SK-N-SH (cell line): ENCODE measurements at regions not wholly inside any gene's neighbourhood (a gene's known extent, or its start where the extent isn't known, plus 50 kb on each side); places are given as distances from the start of the nearest gene placed in this dataset.
A peak's percentile ranks its signal among the peaks of the same experiment; 100 is the strongest.

ENCODE experiments used
- CTCF ChIA-PET: fragments of 300-600, 350-600 bp; formaldehyde crosslinking; extraction: SDS; loops from one replicate; lab custom pipeline; 2021; lab: Yijun Ruan, JAX
- POLR2A ChIA-PET: fragments of 350-600 bp; sonication (Branson Sonifier 250); formaldehyde crosslinking; extraction: SDS; loops from one replicate; lab custom pipeline; 2020; ENCODE audit warnings: antibody characterized with exemption, inconsistent platforms; lab: Yijun Ruan, JAX
- DNase-seq: peaks from one replicate; pipeline ENCODE4 v3.0.0; 2012
- H2AFZ ChIP-seq: fragments of 200-600 bp; sonication (generic); 2 replicates; pipeline ENCODE4 v1.8.1; 2016; ENCODE audit warnings: antibody characterized with exemption, mild to moderate bottlenecking, low read depth
- H3F3A ChIP-seq: fragments of 200-600 bp; sonication (generic); replicated peaks from 2 replicates; pipeline ENCODE3; 2016; ENCODE audit warnings: antibody characterized with exemption, mild to moderate bottlenecking; ENCODE audit not compliant: insufficient read depth
- H3K27ac ChIP-seq, 2 experiments: fragments of 200-500 bp in 1 of 2; fragments of 200-600 bp in 1 of 2; sonication (Bioruptor generic) in 1 of 2; sonication (generic), shearing (Covaris generic) in 1 of 2; 2 replicates each; pipeline versions ENCODE4 v1.5.1 to v1.6.1; 2014 to 2016; ENCODE audit warnings: low read depth in 2 of 2, inconsistent platforms in 1 of 2, low read length in 1 of 2, mild to moderate bottlenecking in 1 of 2, mixed read lengths in 1 of 2
- H3K27me3 ChIP-seq: fragments of 200-600 bp; sonication (generic), shearing (Covaris generic); 2 replicates; pipeline ENCODE4 v1.6.1; 2016; ENCODE audit warnings: mixed run types; ENCODE audit not compliant: insufficient read depth
- H3K36me3 ChIP-seq, 2 experiments: fragments of 200-500 bp in 1 of 2; fragments of 200-600 bp in 1 of 2; sonication (Bioruptor generic) in 1 of 2; sonication (generic) in 1 of 2; replicated peaks in 1 of 2; 2 replicates each; pipeline versions ENCODE3 to v1.5.1; 2014 to 2016; ENCODE audit warnings: low read length in 1 of 2, mild to moderate bottlenecking in 1 of 2; ENCODE audit not compliant: insufficient read depth in 2 of 2, control insufficient read depth in 1 of 2
- H3K4me1 ChIP-seq, 2 experiments: fragments of 200-500 bp in 1 of 2; fragments of 200-600 bp in 1 of 2; sonication (Bioruptor generic) in 1 of 2; sonication (generic), shearing (Covaris generic) in 1 of 2; 2 replicates each; pipeline versions ENCODE4 v1.5.1 to v1.6.1; 2014 to 2016; ENCODE audit warnings: low read depth in 1 of 2, low read length in 1 of 2, mixed run types in 1 of 2; ENCODE audit not compliant: insufficient read depth in 2 of 2, control insufficient read depth in 1 of 2
- H3K4me2 ChIP-seq: fragments of 200-600 bp; sonication (generic), shearing (Covaris generic); 2 replicates; pipeline ENCODE4 v1.6.1; 2017; ENCODE audit warnings: mixed run types
- H3K4me3 ChIP-seq, 2 experiments: fragments of 200-500 bp in 1 of 2; fragments of 200-600 bp in 1 of 2; sonication (Bioruptor generic) in 1 of 2; sonication (generic), shearing (Covaris generic) in 1 of 2; 2 replicates each; pipeline versions ENCODE4 v1.5.1 to v1.8.1; 2014 to 2016; ENCODE audit warnings: low read depth in 2 of 2, inconsistent platforms in 1 of 2, low read length in 1 of 2, mild to moderate bottlenecking in 1 of 2, mixed read lengths in 1 of 2, moderate library complexity in 1 of 2
- H3K79me2 ChIP-seq: fragments of 200-600 bp; sonication (generic); 2 replicates; pipeline ENCODE4 v1.8.1; 2017; ENCODE audit warnings: mild to moderate bottlenecking; ENCODE audit not compliant: insufficient read depth
- H3K9ac ChIP-seq: fragments of 200-600 bp; sonication (generic); 2 replicates; pipeline ENCODE4 v1.6.1; 2017; ENCODE audit warnings: mixed run types
- H3K9me2 ChIP-seq: fragments of 200-600 bp; sonication (generic); 2 replicates; pipeline ENCODE4 v1.6.1; 2017; ENCODE audit warnings: mixed run types
- H3K9me3 ChIP-seq: fragments of 200-600 bp; sonication (generic); 2 replicates; pipeline ENCODE4 v1.6.1; 2017; ENCODE audit warnings: mixed run types, mild to moderate bottlenecking, moderate library complexity
- H4K20me1 ChIP-seq: fragments of 200-600 bp; sonication (generic); 2 replicates; pipeline ENCODE4 v1.6.1; 2017; ENCODE audit warnings: mild to moderate bottlenecking, mixed run types; ENCODE audit not compliant: insufficient read depth
- CHD2 ChIP-seq: fragments of 150-350 bp; IDR thresholded peaks from 2 replicates; pipeline ENCODE4 v1.6.1; 2018; ENCODE audit warnings: low read length; ENCODE audit not compliant: partially characterized antibody
- CTCF ChIP-seq: fragments of 200-600 bp; sonication (generic); IDR thresholded peaks from 2 replicates; pipeline ENCODE4 v1.6.1; 2017; ENCODE audit warnings: antibody characterized with exemption, mild to moderate bottlenecking, moderate library complexity
- FOSL2 ChIP-seq: IDR thresholded peaks from 2 replicates; pipeline ENCODE4 v1.4.0; 2012; ENCODE audit warnings: low read depth, mild to moderate bottlenecking, moderate library complexity, borderline replicate concordance
- FOXM1 ChIP-seq: IDR thresholded peaks from 2 replicates; pipeline ENCODE4 v1.4.0; 2012; ENCODE audit warnings: low read depth, mild to moderate bottlenecking
- GATA2 ChIP-seq: sonication (generic); formaldehyde crosslinking; IDR thresholded peaks from 2 replicates; pipeline ENCODE4 v1.5.0; 2020; ENCODE audit warnings: mild to moderate bottlenecking, missing genetic modification reagents
- IRF3 ChIP-seq: fragments of 150-350 bp; IDR thresholded peaks from 2 replicates; pipeline ENCODE4 v1.6.1; 2016; ENCODE audit warnings: mild to moderate bottlenecking, low read depth, low read length
- MXI1 ChIP-seq: IDR thresholded peaks from 2 replicates; pipeline ENCODE4 v1.6.1; 2012; ENCODE audit warnings: mild to moderate bottlenecking, low read depth, low read length, improper control_type of control experiment
- RAD21 ChIP-seq: IDR thresholded peaks from 2 replicates; pipeline ENCODE4 v1.6.1; 2012; ENCODE audit warnings: mild to moderate bottlenecking, low read length
- RCOR1 ChIP-seq: fragments of 150-350 bp; IDR thresholded peaks from 2 replicates; pipeline ENCODE4 v1.6.1; 2017; ENCODE audit warnings: antibody characterized with exemption, low read length
- RXRA ChIP-seq: IDR thresholded peaks from 2 replicates; pipeline ENCODE4 v1.4.0; 2012; ENCODE audit warnings: low read depth, mild to moderate bottlenecking, borderline replicate concordance
- SMC3 ChIP-seq: IDR thresholded peaks from 2 replicates; pipeline ENCODE4 v1.6.1; 2012; ENCODE audit warnings: low read depth, low read length, improper control_type of control experiment
- YY1 ChIP-seq: IDR thresholded peaks from 2 replicates; pipeline ENCODE4 v1.4.0; 2012; ENCODE audit warnings: low read depth, mild to moderate bottlenecking
- ZBTB33 ChIP-seq: IDR thresholded peaks from 2 replicates; pipeline ENCODE4 v1.4.0; 2012; ENCODE audit warnings: low read depth, borderline replicate concordance
- WGBS: methylation state at CpG from one replicate; pipeline ENCODE4 v1.1.6; 2017; ENCODE audit warnings: low lambda C conversion rate; 5-methylcytosine and 5-hydroxymethylcytosine counted together

GRCh38 chr3:113133140-113133539 lies 78.2 kb upstream of the BOC start (continued):
- TF ChIP-seq ZBTB33 = no peak
- TF ChIP-seq IRF3 = no peak
- no peak for TF ChIP-seq FOXM1
- TF ChIP-seq, all 33 proteins: peak for 0

GRCh38 chr3:113136071-113136470 lies 75.3 kb upstream of the BOC start:
- CTCF ChIA-PET = interaction anchor here (0.9 to 4.9 kb wide), 10 partner anchors 12 to 160 kb away, joined by 3 to 44 read pairs (median 5); no protein-coding TSS in a partner anchor
- no peaks in the 10 kb centered on the region for H3K36me3 ChIP-seq
- H3K4me3 ChIP-seq = no peak overlapping the region
- TF ChIP-seq RXRA (no peak), RCOR1 (0 out of 2 replicates have a peak, but pooled peaks have one; percentile 12), GATA2 (CRISPR knock-in tag) (no peak), RAD21 (peak; percentile 68), SMC3 (peak; percentile 49), CHD2 (no peak), FOSL2 (no peak), MXI1 (no peak), YY1 (no peak), CTCF (peak; percentile 47)
- H3K9me3 ChIP-seq = peaks cover 4% of the 10 kb centered on the region; the same call in 1 of the 2 replicates
- H3K4me2 ChIP-seq = no peak overlapping the region
- H3K9me2 ChIP-seq = no peaks in the 10 kb centered on the region
- H3F3A ChIP-seq = peaks cover 4% of the 10 kb centered on the region
- H4K20me1 ChIP-seq = no peaks in the 10 kb centered on the region
- H3K4me1 ChIP-seq = no peaks in the 10 kb centered on the region; a peak in 1 of 4 replicates
- no peak overlapping the region for H3K27ac ChIP-seq
- 53% methylated on average over 5 of the region's 6 CpGs for WGBS
- no peak for DNase-seq
- H2AFZ ChIP-seq = no peak overlapping the region
- H3K79me2 ChIP-seq = no peaks in the 10 kb centered on the region
- no peak overlapping the region for H3K9ac ChIP-seq
- POLR2A ChIA-PET = interaction anchor here (0.9 kb wide), 1 partner anchor 152 kb away, joined by 3 read pairs; no protein-coding TSS in a partner anchor
- H3K27me3 ChIP-seq = no peaks in the 10 kb centered on the region
